Liver (tissue), 3 donors: ENCODE measurements at regions not wholly inside any gene's neighbourhood (a gene's known extent, or its start where the extent isn't known, plus 50 kb on each side); places are given as distances from the start of the nearest gene placed in this dataset.

ENCODE experiments used
- FOXA1 ChIP-seq: IDR thresholded peaks from 2 replicates; pipeline ENCODE4 v1.6.1; 2016; ENCODE audit warnings: antibody characterized with exemption
- FOXA2 ChIP-seq: IDR thresholded peaks from 2 replicates; pipeline ENCODE4 v1.6.1; 2016; ENCODE audit warnings: antibody characterized with exemption
- GABPA ChIP-seq, 2 donors: IDR thresholded peaks in 1 of 2; conservative IDR thresholded peaks in 1 of 2; 2 replicates each; pipeline ENCODE4 v1.6.1; 2016; ENCODE audit warnings: antibody characterized with exemption in 2 of 2, mild to moderate bottlenecking in 1 of 2, moderate library complexity in 1 of 2
- JUND ChIP-seq, 2 donors: IDR thresholded peaks; 2 replicates each; pipeline ENCODE4 v1.6.1; 2016; ENCODE audit warnings: antibody characterized with exemption in 2 of 2
- RXRA ChIP-seq, 2 donors: IDR thresholded peaks; 2 replicates each; pipeline ENCODE4 v1.6.1; 2017 to 2018; ENCODE audit warnings: antibody characterized with exemption in 2 of 2, mild to moderate bottlenecking in 1 of 2
- TAF1 ChIP-seq: conservative IDR thresholded peaks from 2 replicates; pipeline ENCODE4 v1.6.1; 2016; ENCODE audit warnings: antibody characterized with exemption, mild to moderate bottlenecking
- YY1 ChIP-seq: IDR thresholded peaks from 2 replicates; pipeline ENCODE4 v1.6.1; 2016; ENCODE audit warnings: antibody characterized with exemption, mild to moderate bottlenecking
- TF ChIP-seq, protein P1 (sequence below): fragments of 150-350 bp; IDR thresholded peaks from 2 replicates; pipeline ENCODE4 v1.5.1; 2017; ENCODE audit warnings: improper control_type of control experiment, low read depth, low read length; ENCODE audit not compliant: missing input control
- TF ChIP-seq, protein P2 (sequence below): IDR thresholded peaks from 2 replicates; pipeline ENCODE4 v1.6.1; 2016; ENCODE audit warnings: antibody characterized with exemption, mild to moderate bottlenecking
- TF ChIP-seq, protein P3 (sequence below): IDR thresholded peaks from 2 replicates; pipeline ENCODE4 v1.6.1; 2016; ENCODE audit warnings: antibody characterized with exemption
- TF ChIP-seq, protein P4 (sequence below): IDR thresholded peaks from 2 replicates; pipeline ENCODE4 v1.6.1; 2016; ENCODE audit warnings: antibody characterized with exemption
- donor health status: healthy.
- donor health status: healthy.

DNA sequence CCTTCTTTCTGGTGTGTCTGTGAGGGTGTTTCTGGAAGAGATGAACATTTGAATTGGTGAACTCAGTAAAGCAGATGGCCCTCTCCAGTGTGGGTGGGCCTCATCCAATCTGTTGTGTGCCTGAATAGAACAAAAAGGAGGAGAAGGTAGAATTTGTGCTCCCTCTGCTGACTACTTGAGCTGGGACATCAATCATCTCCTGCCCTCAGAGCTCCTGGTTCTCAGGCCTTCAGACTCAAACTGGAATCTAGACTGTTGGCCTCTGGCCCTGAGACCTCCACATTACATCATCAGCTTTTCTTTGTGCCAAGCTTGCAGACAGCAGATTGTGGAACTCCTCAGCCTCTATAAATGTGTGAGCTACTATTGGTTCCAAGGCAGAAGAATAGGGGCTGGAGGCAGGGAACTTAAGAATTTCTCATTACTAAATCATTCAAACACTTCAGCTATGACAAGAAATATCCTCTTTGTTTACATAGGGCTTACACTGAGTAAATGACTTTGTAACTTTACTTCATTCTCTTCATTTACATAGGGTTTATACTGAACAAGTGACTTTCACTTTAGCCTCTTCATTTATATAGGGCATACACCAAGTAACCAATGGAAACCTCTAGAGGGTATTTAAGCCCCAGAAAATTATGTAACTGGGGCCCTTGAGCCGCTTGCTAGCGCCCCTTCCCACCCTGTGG, 86.9 kb upstream of the NWD2 start:
- TF ChIP-seq, protein P1, sequence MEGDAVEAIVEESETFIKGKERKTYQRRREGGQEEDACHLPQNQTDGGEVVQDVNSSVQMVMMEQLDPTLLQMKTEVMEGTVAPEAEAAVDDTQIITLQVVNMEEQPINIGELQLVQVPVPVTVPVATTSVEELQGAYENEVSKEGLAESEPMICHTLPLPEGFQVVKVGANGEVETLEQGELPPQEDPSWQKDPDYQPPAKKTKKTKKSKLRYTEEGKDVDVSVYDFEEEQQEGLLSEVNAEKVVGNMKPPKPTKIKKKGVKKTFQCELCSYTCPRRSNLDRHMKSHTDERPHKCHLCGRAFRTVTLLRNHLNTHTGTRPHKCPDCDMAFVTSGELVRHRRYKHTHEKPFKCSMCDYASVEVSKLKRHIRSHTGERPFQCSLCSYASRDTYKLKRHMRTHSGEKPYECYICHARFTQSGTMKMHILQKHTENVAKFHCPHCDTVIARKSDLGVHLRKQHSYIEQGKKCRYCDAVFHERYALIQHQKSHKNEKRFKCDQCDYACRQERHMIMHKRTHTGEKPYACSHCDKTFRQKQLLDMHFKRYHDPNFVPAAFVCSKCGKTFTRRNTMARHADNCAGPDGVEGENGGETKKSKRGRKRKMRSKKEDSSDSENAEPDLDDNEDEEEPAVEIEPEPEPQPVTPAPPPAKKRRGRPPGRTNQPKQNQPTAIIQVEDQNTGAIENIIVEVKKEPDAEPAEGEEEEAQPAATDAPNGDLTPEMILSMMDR, result no peak
- TF ChIP-seq JUND (IDR thresholded peaks at IDR 0.05) (no peak), GABPA (IDR thresholded peaks at IDR 0.05 in 1 of 2, conservative IDR thresholded peaks at IDR 0.05 in 1 of 2) (no peak), YY1 (no peak), RXRA (IDR thresholded peaks at IDR 0.05) (no peak), FOXA1 (no peak), TAF1 (no peak), FOXA2 (no peak)
- TF ChIP-seq, protein P2, sequence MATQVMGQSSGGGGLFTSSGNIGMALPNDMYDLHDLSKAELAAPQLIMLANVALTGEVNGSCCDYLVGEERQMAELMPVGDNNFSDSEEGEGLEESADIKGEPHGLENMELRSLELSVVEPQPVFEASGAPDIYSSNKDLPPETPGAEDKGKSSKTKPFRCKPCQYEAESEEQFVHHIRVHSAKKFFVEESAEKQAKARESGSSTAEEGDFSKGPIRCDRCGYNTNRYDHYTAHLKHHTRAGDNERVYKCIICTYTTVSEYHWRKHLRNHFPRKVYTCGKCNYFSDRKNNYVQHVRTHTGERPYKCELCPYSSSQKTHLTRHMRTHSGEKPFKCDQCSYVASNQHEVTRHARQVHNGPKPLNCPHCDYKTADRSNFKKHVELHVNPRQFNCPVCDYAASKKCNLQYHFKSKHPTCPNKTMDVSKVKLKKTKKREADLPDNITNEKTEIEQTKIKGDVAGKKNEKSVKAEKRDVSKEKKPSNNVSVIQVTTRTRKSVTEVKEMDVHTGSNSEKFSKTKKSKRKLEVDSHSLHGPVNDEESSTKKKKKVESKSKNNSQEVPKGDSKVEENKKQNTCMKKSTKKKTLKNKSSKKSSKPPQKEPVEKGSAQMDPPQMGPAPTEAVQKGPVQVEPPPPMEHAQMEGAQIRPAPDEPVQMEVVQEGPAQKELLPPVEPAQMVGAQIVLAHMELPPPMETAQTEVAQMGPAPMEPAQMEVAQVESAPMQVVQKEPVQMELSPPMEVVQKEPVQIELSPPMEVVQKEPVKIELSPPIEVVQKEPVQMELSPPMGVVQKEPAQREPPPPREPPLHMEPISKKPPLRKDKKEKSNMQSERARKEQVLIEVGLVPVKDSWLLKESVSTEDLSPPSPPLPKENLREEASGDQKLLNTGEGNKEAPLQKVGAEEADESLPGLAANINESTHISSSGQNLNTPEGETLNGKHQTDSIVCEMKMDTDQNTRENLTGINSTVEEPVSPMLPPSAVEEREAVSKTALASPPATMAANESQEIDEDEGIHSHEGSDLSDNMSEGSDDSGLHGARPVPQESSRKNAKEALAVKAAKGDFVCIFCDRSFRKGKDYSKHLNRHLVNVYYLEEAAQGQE, result no peak
- TF ChIP-seq, protein P3, sequence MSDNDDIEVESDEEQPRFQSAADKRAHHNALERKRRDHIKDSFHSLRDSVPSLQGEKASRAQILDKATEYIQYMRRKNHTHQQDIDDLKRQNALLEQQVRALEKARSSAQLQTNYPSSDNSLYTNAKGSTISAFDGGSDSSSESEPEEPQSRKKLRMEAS, result no peak
- TF ChIP-seq, protein P4, sequence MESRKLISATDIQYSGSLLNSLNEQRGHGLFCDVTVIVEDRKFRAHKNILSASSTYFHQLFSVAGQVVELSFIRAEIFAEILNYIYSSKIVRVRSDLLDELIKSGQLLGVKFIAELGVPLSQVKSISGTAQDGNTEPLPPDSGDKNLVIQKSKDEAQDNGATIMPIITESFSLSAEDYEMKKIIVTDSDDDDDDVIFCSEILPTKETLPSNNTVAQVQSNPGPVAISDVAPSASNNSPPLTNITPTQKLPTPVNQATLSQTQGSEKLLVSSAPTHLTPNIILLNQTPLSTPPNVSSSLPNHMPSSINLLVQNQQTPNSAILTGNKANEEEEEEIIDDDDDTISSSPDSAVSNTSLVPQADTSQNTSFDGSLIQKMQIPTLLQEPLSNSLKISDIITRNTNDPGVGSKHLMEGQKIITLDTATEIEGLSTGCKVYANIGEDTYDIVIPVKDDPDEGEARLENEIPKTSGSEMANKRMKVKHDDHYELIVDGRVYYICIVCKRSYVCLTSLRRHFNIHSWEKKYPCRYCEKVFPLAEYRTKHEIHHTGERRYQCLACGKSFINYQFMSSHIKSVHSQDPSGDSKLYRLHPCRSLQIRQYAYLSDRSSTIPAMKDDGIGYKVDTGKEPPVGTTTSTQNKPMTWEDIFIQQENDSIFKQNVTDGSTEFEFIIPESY, result no peak
